HEK293 (cell line): ENCODE measurements at regions not wholly inside any gene's neighbourhood (a gene's known extent, or its start where the extent isn't known, plus 50 kb on each side); places are given as distances from the start of the nearest gene placed in this dataset.

Experiments
- ZNF610 ChIP-seq: fragments of 450-650 bp; formaldehyde crosslinking; IDR thresholded peaks from 2 replicates; pipeline ENCODE4 v1.5.1; 2016; ENCODE audit warnings: missing biosample characterization, missing genetic modification characterization, borderline replicate concordance
- ZNF677 ChIP-seq: fragments of 450-650 bp; IDR thresholded peaks from 2 replicates; pipeline ENCODE4 v1.5.0; 2018; ENCODE audit warnings: missing biosample characterization, mild to moderate bottlenecking, missing genetic modification characterization, moderate library complexity
- TF ChIP-seq, protein P1 (sequence below): fragments of 450-650 bp; formaldehyde crosslinking; IDR thresholded peaks from 2 replicates; pipeline ENCODE4 v1.5.1; 2016; ENCODE audit warnings: missing biosample characterization, missing genetic modification characterization

DNA sequence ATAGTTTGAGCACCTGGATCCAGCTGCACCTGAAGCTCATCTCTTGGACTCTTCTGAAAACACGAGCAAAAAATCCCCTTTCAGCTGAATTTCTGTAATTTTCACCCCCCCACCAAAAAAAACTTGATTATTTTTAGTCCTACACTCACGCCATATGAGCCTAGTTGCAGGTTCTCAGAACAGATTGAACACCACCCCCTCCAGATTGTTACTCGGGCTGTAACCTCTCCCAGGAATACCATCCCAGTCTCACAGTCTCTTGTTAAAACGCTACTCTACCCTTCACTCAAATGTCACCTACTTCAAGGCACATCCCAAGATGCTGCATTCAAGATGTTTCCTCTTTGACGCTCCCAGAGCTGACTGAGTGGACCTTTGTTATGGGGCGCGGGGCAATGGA lies 96.3 kb upstream of the PRDM11 start:
- TF ChIP-seq ZNF610 (no peak), ZNF677 (no peak)
- TF ChIP-seq, protein P1, sequence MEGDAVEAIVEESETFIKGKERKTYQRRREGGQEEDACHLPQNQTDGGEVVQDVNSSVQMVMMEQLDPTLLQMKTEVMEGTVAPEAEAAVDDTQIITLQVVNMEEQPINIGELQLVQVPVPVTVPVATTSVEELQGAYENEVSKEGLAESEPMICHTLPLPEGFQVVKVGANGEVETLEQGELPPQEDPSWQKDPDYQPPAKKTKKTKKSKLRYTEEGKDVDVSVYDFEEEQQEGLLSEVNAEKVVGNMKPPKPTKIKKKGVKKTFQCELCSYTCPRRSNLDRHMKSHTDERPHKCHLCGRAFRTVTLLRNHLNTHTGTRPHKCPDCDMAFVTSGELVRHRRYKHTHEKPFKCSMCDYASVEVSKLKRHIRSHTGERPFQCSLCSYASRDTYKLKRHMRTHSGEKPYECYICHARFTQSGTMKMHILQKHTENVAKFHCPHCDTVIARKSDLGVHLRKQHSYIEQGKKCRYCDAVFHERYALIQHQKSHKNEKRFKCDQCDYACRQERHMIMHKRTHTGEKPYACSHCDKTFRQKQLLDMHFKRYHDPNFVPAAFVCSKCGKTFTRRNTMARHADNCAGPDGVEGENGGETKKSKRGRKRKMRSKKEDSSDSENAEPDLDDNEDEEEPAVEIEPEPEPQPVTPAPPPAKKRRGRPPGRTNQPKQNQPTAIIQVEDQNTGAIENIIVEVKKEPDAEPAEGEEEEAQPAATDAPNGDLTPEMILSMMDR (tag by site-specific recombination), result no peak
